ENCODE measurements at regions not wholly inside any gene's neighbourhood (a gene's known extent, or its start where the extent isn't known, plus 50 kb on each side); places are given as distances from the start of the nearest gene placed in this dataset.

DNA sequence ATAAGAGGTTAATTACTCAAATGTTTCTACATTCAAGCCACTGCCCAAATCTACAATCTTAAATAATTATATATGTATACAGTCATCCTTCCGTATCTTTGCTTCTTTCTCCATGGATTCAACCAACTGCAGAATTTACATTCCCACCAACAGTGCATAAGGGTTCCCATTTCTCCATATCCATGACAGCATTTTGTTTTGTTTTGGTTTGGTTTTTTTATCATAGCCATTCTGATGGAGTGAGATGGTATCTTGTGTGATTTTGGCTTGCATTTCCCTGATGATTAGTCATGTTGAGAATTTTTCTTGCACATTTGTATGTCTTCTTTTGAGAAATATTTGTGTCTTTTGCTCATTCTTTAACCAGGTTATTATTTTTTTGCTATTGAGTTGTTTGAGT is 198.5 kb downstream of the C6orf118 start:
- Histone ChIP-seq H3K4me1 (no peaks in the 10 kb centered on the region), H3K36me3 (ENCODE audit: control insufficient read depth, insufficient read depth, low read length) (no peaks in the 10 kb centered on the region), H3K4me3 (ENCODE audit: low read depth, low read length) (no peak overlapping the region), H3K9me3 (0 out of 2 replicates have a peak, but pooled peaks cover 6% of the 10 kb centered on the region), H3K27me3 (replicated peaks; ENCODE audit: control insufficient read depth, insufficient read depth, low read length) (no peaks in the 10 kb centered on the region)
- H3K4me1 Mint-ChIP-seq (ENCODE audit: low read depth, unreplicated experiment), result no peaks in the 10 kb centered on the region
- H3K4me3 Mint-ChIP-seq (ENCODE audit: unreplicated experiment), result no peak overlapping the region
- TF ChIP-seq, protein P1, sequence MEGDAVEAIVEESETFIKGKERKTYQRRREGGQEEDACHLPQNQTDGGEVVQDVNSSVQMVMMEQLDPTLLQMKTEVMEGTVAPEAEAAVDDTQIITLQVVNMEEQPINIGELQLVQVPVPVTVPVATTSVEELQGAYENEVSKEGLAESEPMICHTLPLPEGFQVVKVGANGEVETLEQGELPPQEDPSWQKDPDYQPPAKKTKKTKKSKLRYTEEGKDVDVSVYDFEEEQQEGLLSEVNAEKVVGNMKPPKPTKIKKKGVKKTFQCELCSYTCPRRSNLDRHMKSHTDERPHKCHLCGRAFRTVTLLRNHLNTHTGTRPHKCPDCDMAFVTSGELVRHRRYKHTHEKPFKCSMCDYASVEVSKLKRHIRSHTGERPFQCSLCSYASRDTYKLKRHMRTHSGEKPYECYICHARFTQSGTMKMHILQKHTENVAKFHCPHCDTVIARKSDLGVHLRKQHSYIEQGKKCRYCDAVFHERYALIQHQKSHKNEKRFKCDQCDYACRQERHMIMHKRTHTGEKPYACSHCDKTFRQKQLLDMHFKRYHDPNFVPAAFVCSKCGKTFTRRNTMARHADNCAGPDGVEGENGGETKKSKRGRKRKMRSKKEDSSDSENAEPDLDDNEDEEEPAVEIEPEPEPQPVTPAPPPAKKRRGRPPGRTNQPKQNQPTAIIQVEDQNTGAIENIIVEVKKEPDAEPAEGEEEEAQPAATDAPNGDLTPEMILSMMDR (IDR thresholded peaks at IDR 0.05; ENCODE audit: insufficient read depth in 1 of 2, low read depth in 1 of 2, low read length in 1 of 2, severe bottlenecking in 1 of 2, unreplicated experiment in 1 of 2), result no peak
- no peaks in the 10 kb centered on the region for H3K36me3 Mint-ChIP-seq (ENCODE audit: insufficient read depth, unreplicated experiment)
- H3K27me3 Mint-ChIP-seq (ENCODE audit: insufficient read depth, unreplicated experiment), result no peaks in the 10 kb centered on the region
- ChIA-PET CTCF (no interaction called here), POLR2A (no interaction called here)
- DNase-seq, result no peak
- intact Hi-C loops (cut with micrococcal nuclease; ENCODE audit: unreplicated experiment), result no loop called here
- BruUV-seq (replicated peaks), result no TSS peak
- H3K9me3 Mint-ChIP-seq (ENCODE audit: unreplicated experiment), result peaks cover 14% of the 10 kb centered on the region
- no peak overlapping the region for H3K27ac Mint-ChIP-seq (ENCODE audit: unreplicated experiment)

DNA sequence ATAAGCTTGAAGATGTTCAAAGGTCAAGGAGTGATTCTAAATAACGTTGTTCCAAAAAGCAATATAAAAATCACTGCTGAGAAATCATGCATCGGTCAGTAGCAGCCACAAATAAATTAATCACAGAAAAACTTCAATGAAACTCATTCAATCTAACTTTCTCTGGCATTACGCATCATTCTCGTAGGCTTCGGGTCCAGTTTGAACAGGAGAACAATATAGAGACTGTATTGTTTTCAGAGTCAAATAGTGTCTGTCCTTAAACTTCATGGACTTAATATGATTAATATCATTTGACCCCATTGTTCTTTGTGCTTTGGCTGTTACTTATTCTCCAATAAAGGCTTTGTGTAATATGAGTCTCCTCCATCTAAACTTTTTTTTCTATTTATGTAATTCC is 200.4 kb downstream of the C6orf118 start:
- Histone ChIP-seq H3K4me3 (ENCODE audit: low read depth, low read length) (no peak overlapping the region), H3K27me3 (replicated peaks; ENCODE audit: control insufficient read depth, insufficient read depth, low read length) (no peaks in the 10 kb centered on the region), H3K9me3 (peaks cover 12% of the 10 kb centered on the region; the same call in 1 of the 2 replicates), H3K4me1 (peaks cover 14% of the 10 kb centered on the region; the same call in 1 of the 2 replicates), H3K36me3 (ENCODE audit: control insufficient read depth, insufficient read depth, low read length) (no peaks in the 10 kb centered on the region)
- intact Hi-C loops (cut with micrococcal nuclease; ENCODE audit: unreplicated experiment), result no loop called here
- Mint-ChIP-seq H3K27ac (ENCODE audit: unreplicated experiment) (no peak overlapping the region), H3K9me3 (ENCODE audit: unreplicated experiment) (peaks cover 11% of the 10 kb centered on the region), H3K36me3 (ENCODE audit: insufficient read depth, unreplicated experiment) (no peaks in the 10 kb centered on the region), H3K27me3 (ENCODE audit: insufficient read depth, unreplicated experiment) (no peaks in the 10 kb centered on the region), H3K4me3 (ENCODE audit: unreplicated experiment) (no peak overlapping the region), H3K4me1 (ENCODE audit: low read depth, unreplicated experiment) (no peaks in the 10 kb centered on the region)
- CTCF ChIA-PET, result no interaction called here
- POLR2A ChIA-PET, result no interaction called here
- BruUV-seq (replicated peaks), result no TSS peak
- DNase-seq, result no peak
- TF ChIP-seq, protein P1 (IDR thresholded peaks at IDR 0.05; ENCODE audit: insufficient read depth in 1 of 2, low read depth in 1 of 2, low read length in 1 of 2, severe bottlenecking in 1 of 2, unreplicated experiment in 1 of 2), result no peak

DNA sequence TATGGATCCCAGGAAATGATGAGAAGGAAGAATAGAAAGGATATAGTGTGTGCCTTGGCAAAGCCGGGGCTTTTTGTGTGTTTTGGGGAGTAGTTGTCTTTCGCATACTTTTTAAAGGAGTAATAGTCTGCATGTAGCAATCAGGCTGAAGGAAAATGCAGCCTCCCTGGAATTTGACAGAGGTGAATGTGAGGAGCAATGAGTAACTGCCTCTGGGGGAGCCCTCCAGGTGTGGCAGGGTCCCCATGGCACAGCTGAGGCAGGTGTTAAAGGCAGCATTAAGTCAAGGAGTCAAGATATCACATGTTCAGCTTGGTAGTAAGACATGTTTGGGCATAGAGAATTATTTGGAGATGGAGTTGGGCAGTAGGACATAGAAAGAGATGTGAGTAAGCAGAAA is 203.1 kb downstream of the C6orf118 start:
- ChIA-PET POLR2A (no interaction called here), CTCF (no interaction called here)
- no peak overlapping the region for H3K27ac Mint-ChIP-seq (ENCODE audit: unreplicated experiment)
- peaks cover 27% of the 10 kb centered on the region for H3K9me3 ChIP-seq
- intact Hi-C loops (cut with micrococcal nuclease; ENCODE audit: unreplicated experiment), result no loop called here
- H3K4me1 ChIP-seq, result peaks cover 33% of the 10 kb centered on the region
- no peaks in the 10 kb centered on the region; the same call in 1 of the 2 replicates for H3K36me3 ChIP-seq (ENCODE audit: control insufficient read depth, insufficient read depth, low read length)
- no peak overlapping the region for H3K4me3 ChIP-seq (ENCODE audit: low read depth, low read length)
- H3K27me3 Mint-ChIP-seq (ENCODE audit: insufficient read depth, unreplicated experiment), result no peaks in the 10 kb centered on the region
- no TSS peak for BruUV-seq (replicated peaks)
- H3K4me3 Mint-ChIP-seq (ENCODE audit: unreplicated experiment), result no peak overlapping the region
- no peak for DNase-seq
- H3K9me3 Mint-ChIP-seq (ENCODE audit: unreplicated experiment), result peaks cover 15% of the 10 kb centered on the region
- TF ChIP-seq, protein P1 (IDR thresholded peaks at IDR 0.05; ENCODE audit: insufficient read depth in 1 of 2, low read depth in 1 of 2, low read length in 1 of 2, severe bottlenecking in 1 of 2, unreplicated experiment in 1 of 2), result no peak
- H3K36me3 Mint-ChIP-seq (ENCODE audit: insufficient read depth, unreplicated experiment), result no peaks in the 10 kb centered on the region
- no peaks in the 10 kb centered on the region for H3K4me1 Mint-ChIP-seq (ENCODE audit: low read depth, unreplicated experiment)
- no peaks in the 10 kb centered on the region for H3K27me3 ChIP-seq (replicated peaks; ENCODE audit: control insufficient read depth, insufficient read depth, low read length)

Measured in Caco-2 (cell line).